ENCODE measurements at regions not wholly inside any gene's neighbourhood (a gene's known extent, or its start where the extent isn't known, plus 50 kb on each side); places are given as distances from the start of the nearest gene placed in this dataset.

- TF ChIP-seq RAD21 (IDR thresholded peaks at IDR 0.05; ENCODE audit: low read depth): no peak
- no peak for TF ChIP-seq ZBTB7A (IDR thresholded peaks at IDR 0.05; ENCODE audit: low read depth)
- no peak for TF ChIP-seq EP300 (IDR thresholded peaks at IDR 0.05; ENCODE audit: borderline replicate concordance)
- no peak for TF ChIP-seq MAX (IDR thresholded peaks at IDR 0.05)
- no peak for TF ChIP-seq REST (IDR thresholded peaks at IDR 0.05; ENCODE audit: low read depth)
- no peak for TF ChIP-seq TCF12 (IDR thresholded peaks at IDR 0.05; ENCODE audit: low read depth)
- TF ChIP-seq NFIC (IDR thresholded peaks at IDR 0.05): no peak
- TF ChIP-seq FOXM1 (IDR thresholded peaks at IDR 0.05; ENCODE audit: borderline replicate concordance, low read depth): no peak
- no peak for TF ChIP-seq TEAD4 (IDR thresholded peaks at IDR 0.05)
- no peak for TF ChIP-seq YY1 (IDR thresholded peaks at IDR 0.05; ENCODE audit: low read depth)
- TF ChIP-seq TAF1 (IDR thresholded peaks at IDR 0.05; ENCODE audit: low read depth): no peak
- TF ChIP-seq CREB1 (IDR thresholded peaks at IDR 0.05; ENCODE audit: low read depth): no peak
- no peak for TF ChIP-seq EGR1 (IDR thresholded peaks at IDR 0.05)
- no peak for TF ChIP-seq USF1 (IDR thresholded peaks at IDR 0.05)
- TF ChIP-seq CEBPB (IDR thresholded peaks at IDR 0.05): no peak
These were observed 67.5 kb upstream of the PRL start for GRCh38 chr6:22364306-22364705.

GRCh38 chr6:22366214-22366613 lies 69.4 kb upstream of the PRL start:
- TF ChIP-seq EGR1 (IDR thresholded peaks at IDR 0.05) (no peak), CEBPB (IDR thresholded peaks at IDR 0.05) (no peak), ZBTB7A (IDR thresholded peaks at IDR 0.05; ENCODE audit: low read depth) (no peak), REST (IDR thresholded peaks at IDR 0.05; ENCODE audit: low read depth) (no peak), TEAD4 (IDR thresholded peaks at IDR 0.05) (no peak), EP300 (IDR thresholded peaks at IDR 0.05; ENCODE audit: borderline replicate concordance) (no peak), CREB1 (IDR thresholded peaks at IDR 0.05; ENCODE audit: low read depth) (no peak)

- TF ChIP-seq CEBPB (IDR thresholded peaks at IDR 0.05) (no peak), YY1 (IDR thresholded peaks at IDR 0.05; ENCODE audit: low read depth) (no peak), ZBTB7A (IDR thresholded peaks at IDR 0.05; ENCODE audit: low read depth) (no peak), TAF1 (IDR thresholded peaks at IDR 0.05; ENCODE audit: low read depth) (no peak), NFIC (IDR thresholded peaks at IDR 0.05) (no peak), TCF12 (IDR thresholded peaks at IDR 0.05; ENCODE audit: low read depth) (no peak), EGR1 (IDR thresholded peaks at IDR 0.05) (no peak), CREB1 (IDR thresholded peaks at IDR 0.05; ENCODE audit: low read depth) (no peak), RAD21 (IDR thresholded peaks at IDR 0.05; ENCODE audit: low read depth) (no peak), TEAD4 (IDR thresholded peaks at IDR 0.05) (no peak), MAX (IDR thresholded peaks at IDR 0.05) (no peak), USF1 (IDR thresholded peaks at IDR 0.05) (no peak), REST (IDR thresholded peaks at IDR 0.05; ENCODE audit: low read depth) (no peak), EP300 (IDR thresholded peaks at IDR 0.05; ENCODE audit: borderline replicate concordance) (no peak), FOXM1 (IDR thresholded peaks at IDR 0.05; ENCODE audit: borderline replicate concordance, low read depth) (no peak)
These were observed 70.5 kb upstream of the PRL start for GRCh38 chr6:22367346-22367745.

- TF ChIP-seq TEAD4 (IDR thresholded peaks at IDR 0.05) (no peak), CEBPB (IDR thresholded peaks at IDR 0.05) (no peak), ZBTB7A (IDR thresholded peaks at IDR 0.05; ENCODE audit: low read depth) (no peak), CREB1 (IDR thresholded peaks at IDR 0.05; ENCODE audit: low read depth) (no peak), REST (IDR thresholded peaks at IDR 0.05; ENCODE audit: low read depth) (no peak), NFIC (IDR thresholded peaks at IDR 0.05) (no peak), EGR1 (IDR thresholded peaks at IDR 0.05) (no peak), USF1 (IDR thresholded peaks at IDR 0.05) (no peak), TCF12 (IDR thresholded peaks at IDR 0.05; ENCODE audit: low read depth) (no peak)
These were observed 72.0 kb upstream of the PRL start for GRCh38 chr6:22368794-22369193.

All from Ishikawa (cell line).